IMR-90 (cell line): ENCODE measurements at regions not wholly inside any gene's neighbourhood (a gene's known extent, or its start where the extent isn't known, plus 50 kb on each side); places are given as distances from the start of the nearest gene placed in this dataset.

ENCODE experiments used
- ATAC-seq: fragments of 200-7000 bp; cut with Tn5 transposase; 2 replicates; pipeline ENCODE4 v1.9.1; 2020; ENCODE audit warnings: low read depth, mild to moderate bottlenecking, moderate library complexity
- BruUV-seq: library from RNA; stranded (reverse); fragments of 400-500 nt; replicated peaks from 2 replicates; lab custom pipeline; 2021; lab: Mats Ljungman, UMichigan
- CTCF ChIA-PET: fragments of 300-600 bp; formaldehyde crosslinking; extraction: SDS; loops from one replicate; lab custom pipeline; 2021; ENCODE audit warnings: antibody characterized with exemption; lab: Yijun Ruan, JAX
- POLR2A ChIA-PET: fragments of 300-600 bp; sonication (Branson Sonifier 250); formaldehyde crosslinking; loops from one replicate; lab custom pipeline; 2022; ENCODE audit warnings: antibody characterized with exemption; ENCODE audit not compliant: unreplicated experiment; lab: Charles Lee
- DNase-seq: peaks from one replicate; pipeline ENCODE4 v3.0.0; 2013
- H2AFZ ChIP-seq: replicated peaks from 2 replicates; pipeline ENCODE3; 2013; ENCODE audit warnings: low read length, mild to moderate bottlenecking; ENCODE audit not compliant: poor library complexity
- H2AK5ac ChIP-seq: 2 replicates; pipeline ENCODE4 v1.6.1; 2013; ENCODE audit warnings: low read depth, low read length, inconsistent platforms
- H2AK9ac ChIP-seq: replicated peaks from 2 replicates; pipeline ENCODE3; 2013; ENCODE audit warnings: mild to moderate bottlenecking, low read depth, low read length, moderate library complexity; ENCODE audit not compliant: poor library complexity
- H2BK120ac ChIP-seq: 2 replicates; pipeline ENCODE4 v1.6.1; 2013; ENCODE audit warnings: low read depth, low read length, inconsistent platforms
- H2BK15ac ChIP-seq: 3 replicates; pipeline ENCODE4 v1.6.1; 2013; ENCODE audit warnings: low read depth, low read length, inconsistent platforms
- H2BK20ac ChIP-seq: 2 replicates; pipeline ENCODE4 v1.6.1; 2013; ENCODE audit warnings: low read depth, mild to moderate bottlenecking, inconsistent platforms, low read length, moderate library complexity
- H2BK5ac ChIP-seq: 2 replicates; pipeline ENCODE4 v1.6.1; 2013; ENCODE audit warnings: mild to moderate bottlenecking, low read depth, low read length, inconsistent platforms; ENCODE audit not compliant: poor library complexity, severe bottlenecking
- H3K14ac ChIP-seq: replicated peaks from 2 replicates; pipeline ENCODE4 v1.6.1; 2013; ENCODE audit warnings: low read depth, low read length, inconsistent platforms
- H3K18ac ChIP-seq: 2 replicates; pipeline ENCODE4 v1.6.1; 2013; ENCODE audit warnings: low read depth, low read length, control low read depth
- H3K23ac ChIP-seq: 2 replicates; pipeline ENCODE4 v1.6.1; 2013; ENCODE audit warnings: low read depth, low read length, inconsistent platforms
- H3K27ac ChIP-seq: 2 replicates; pipeline ENCODE4 v1.5.1; 2013; ENCODE audit warnings: mild to moderate bottlenecking, control low read depth, low read length; ENCODE audit not compliant: insufficient read depth
- H3K27me3 ChIP-seq: 2 replicates; pipeline ENCODE4 v1.6.1; 2013; ENCODE audit warnings: low read length; ENCODE audit not compliant: control insufficient read depth, insufficient read depth
- H3K36me3 ChIP-seq: 2 replicates; pipeline ENCODE4 v1.6.1; 2013; ENCODE audit warnings: low read length, mixed read lengths; ENCODE audit not compliant: control insufficient read depth, insufficient read depth
- H3K4ac ChIP-seq: 2 replicates; pipeline ENCODE4 v1.6.1; 2013; ENCODE audit warnings: low read depth, low read length, inconsistent platforms
- H3K4me1 ChIP-seq: 2 replicates; pipeline ENCODE4 v1.6.1; 2013; ENCODE audit warnings: low read length, mixed read lengths; ENCODE audit not compliant: control insufficient read depth, insufficient read depth
- H3K4me2 ChIP-seq: 2 replicates; pipeline ENCODE4 v1.6.1; 2013; ENCODE audit warnings: low read depth, mild to moderate bottlenecking, control low read depth, low read length, moderate library complexity
- H3K4me3 ChIP-seq: 2 replicates; pipeline ENCODE4 v1.5.1; 2013; ENCODE audit warnings: low read depth, mild to moderate bottlenecking, control low read depth, low read length, moderate library complexity; ENCODE audit not compliant: insufficient read depth
- H3K56ac ChIP-seq: 2 replicates; pipeline ENCODE4 v1.6.1; 2013; ENCODE audit warnings: low read length, inconsistent platforms; ENCODE audit not compliant: insufficient read depth; ENCODE audit errors: extremely low read depth
- H3K79me1 ChIP-seq, 2 experiments: 2 replicates each; pipeline ENCODE4 v1.6.1; 2013; ENCODE audit warnings: low read length in 2 of 2, inconsistent platforms in 1 of 2, low read depth in 1 of 2
- H3K9ac ChIP-seq: 2 replicates; pipeline ENCODE4 v1.6.1; 2013; ENCODE audit warnings: low read depth, low read length, control low read depth
- H3K9me1 ChIP-seq: 2 replicates; pipeline ENCODE4 v1.6.1; 2013; ENCODE audit warnings: low read length, inconsistent platforms; ENCODE audit not compliant: insufficient read depth
- H3K9me3 ChIP-seq: 2 replicates; pipeline ENCODE4 v1.6.1; 2013; ENCODE audit warnings: low read length; ENCODE audit not compliant: control insufficient read depth, insufficient read depth
- H4K20me1 ChIP-seq: 2 replicates; pipeline ENCODE4 v1.6.1; 2013; ENCODE audit warnings: low read length, inconsistent platforms; ENCODE audit not compliant: insufficient read depth
- H4K5ac ChIP-seq: 2 replicates; pipeline ENCODE4 v1.6.1; 2013; ENCODE audit warnings: mild to moderate bottlenecking, low read depth, low read length, control low read depth
- H4K8ac ChIP-seq, 2 experiments: 2 replicates each; pipeline ENCODE4 v1.6.1; 2013; ENCODE audit warnings: low read depth in 2 of 2, low read length in 2 of 2, control low read depth in 1 of 2, inconsistent platforms in 1 of 2
- H4K91ac ChIP-seq: 2 replicates; pipeline ENCODE4 v1.6.1; 2013; ENCODE audit warnings: low read depth, low read length, inconsistent platforms; ENCODE audit not compliant: insufficient read depth
- BHLHE40 ChIP-seq: fragments of 150-350 bp; IDR thresholded peaks from 2 replicates; pipeline ENCODE4 v1.6.1; 2016; ENCODE audit warnings: mild to moderate bottlenecking, low read depth, low read length
- CEBPB ChIP-seq: IDR thresholded peaks from 2 replicates; pipeline ENCODE4 v1.6.1; 2012; ENCODE audit warnings: low read depth, low read length, improper control_type of control experiment
- CHD1 ChIP-seq: IDR thresholded peaks from 2 replicates; pipeline ENCODE4 v1.6.1; 2012; ENCODE audit warnings: low read depth, low read length, improper control_type of control experiment
- FOS ChIP-seq: fragments of 150-350 bp; IDR thresholded peaks from 2 replicates; pipeline ENCODE4 v1.6.1; 2016; ENCODE audit warnings: low read depth, low read length
- MAFK ChIP-seq: IDR thresholded peaks from 2 replicates; pipeline ENCODE4 v1.6.1; 2012; ENCODE audit warnings: low read depth, low read length, improper control_type of control experiment
- MAZ ChIP-seq: IDR thresholded peaks from 2 replicates; pipeline ENCODE4 v1.6.1; 2012; ENCODE audit warnings: low read depth, mild to moderate bottlenecking, low read length, improper control_type of control experiment, moderate library complexity, borderline replicate concordance
- MXI1 ChIP-seq: IDR thresholded peaks from 2 replicates; pipeline ENCODE4 v1.6.1; 2012; ENCODE audit warnings: low read depth, mild to moderate bottlenecking, low read length, moderate library complexity, borderline replicate concordance
- NFE2L2 ChIP-seq: fragments of 150-350 bp; IDR thresholded peaks from 2 replicates; pipeline ENCODE4 v1.6.1; 2016; ENCODE audit warnings: low read depth, mild to moderate bottlenecking, low read length
- POLR2A ChIP-seq: IDR thresholded peaks from 2 replicates; pipeline ENCODE4 v1.6.1; 2012; ENCODE audit warnings: mild to moderate bottlenecking, low read depth, low read length
- RAD21 ChIP-seq: IDR thresholded peaks from 2 replicates; pipeline ENCODE4 v1.6.1; 2012; ENCODE audit warnings: low read length, improper control_type of control experiment
- RCOR1 ChIP-seq: IDR thresholded peaks from 2 replicates; pipeline ENCODE4 v1.6.1; 2012; ENCODE audit warnings: mild to moderate bottlenecking, low read length, improper control_type of control experiment; ENCODE audit not compliant: insufficient replicate concordance
- RFX5 ChIP-seq: IDR thresholded peaks from 2 replicates; pipeline ENCODE4 v1.8.0; 2012; ENCODE audit warnings: low read depth, mild to moderate bottlenecking, low read length, moderate library complexity
- SMC3 ChIP-seq: fragments of 150-350 bp; IDR thresholded peaks from 2 replicates; pipeline ENCODE4 v1.6.1; 2016; ENCODE audit warnings: low read depth, mild to moderate bottlenecking, antibody characterized with exemption, low read length, moderate library complexity
- WGBS, 2 experiments: methylation state at CpG; one replicate each; pipeline versions ENCODE4 v1.1.5 to v1.1.7; 2013; ENCODE audit warnings: missing lambda C conversion rate in 2 of 2; ENCODE audit not compliant: insufficient read length in 1 of 2; ENCODE audit errors: extremely low coverage in 2 of 2; 5-methylcytosine and 5-hydroxymethylcytosine counted together
- dilution Hi-C: fragments of 300-500 bp; cut with HindIII; formaldehyde crosslinking; loops from one replicate; pipeline ENCODE4 v1.14.3; 2018; ENCODE audit warnings: low sequenced_read_pairs; ENCODE audit not compliant: unreplicated experiment
- in situ Hi-C: fragments of 300-500 bp; cut with MboI; formaldehyde crosslinking; loops from 3 replicates; pipeline ENCODE4 v1.14.3; 2019; ENCODE audit warnings: low sequenced_read_pairs, inconsistent platforms, mixed read lengths
- intact Hi-C: fragments of 100-400 bp; cut with micrococcal nuclease; formaldehyde crosslinking; loops from 2 replicates; pipeline ENCODE4 v1.10.0; 2022
- TF ChIP-seq, protein P1 (sequence below): fragments of 150-350 bp; IDR thresholded peaks from 2 replicates; pipeline ENCODE4 v1.6.1; 2017; ENCODE audit warnings: mild to moderate bottlenecking, antibody characterized with exemption, low read length, low read depth
- TF ChIP-seq, protein P2 (sequence below): fragments of 150-350 bp; IDR thresholded peaks from 2 replicates; pipeline ENCODE4 v1.6.1; 2016; ENCODE audit warnings: low read depth, mild to moderate bottlenecking, low read length, moderate library complexity, borderline replicate concordance
- TF ChIP-seq, protein P3 (sequence below): conservative IDR thresholded peaks from 2 replicates; pipeline ENCODE4 v1.5.1; 2012; ENCODE audit warnings: mild to moderate bottlenecking, low read depth, low read length, improper control_type of control experiment

- in situ Hi-C loops, result no loop called here
- no peak overlapping the region for H3K14ac ChIP-seq
Measured at GRCh38 chr5:117686926-117687325, 1112.3 kb upstream of the SEMA6A start.

More at GRCh38 chr5:117686926-117687325, 1112.3 kb upstream of the SEMA6A start:
- Histone ChIP-seq H2AK5ac (no peak overlapping the region), H3K18ac (no peak overlapping the region), H3K9me1 (no peaks in the 10 kb centered on the region), H4K20me1 (no peaks in the 10 kb centered on the region), H3K23ac (no peak overlapping the region), H3K9ac (no peak overlapping the region), H4K5ac (no peak overlapping the region), H2AFZ (no peak overlapping the region), H2BK15ac (no peak overlapping the region), H3K36me3 (no peaks in the 10 kb centered on the region), H3K56ac (no peak overlapping the region), H3K79me1 (no peaks in the 10 kb centered on the region), H2BK5ac (no peak overlapping the region), H3K4me2 (no peak overlapping the region), H2AK9ac (no peak overlapping the region), H2BK20ac (no peak overlapping the region), H3K27ac (no peak overlapping the region), H3K27me3 (no peaks in the 10 kb centered on the region), H3K4ac (no peak overlapping the region), H2BK120ac (no peak overlapping the region), H4K8ac (no peak overlapping the region), H3K9me3 (no peaks in the 10 kb centered on the region), H4K91ac (no peak overlapping the region), H3K4me1 (no peaks in the 10 kb centered on the region), H3K4me3 (no peak overlapping the region)
- WGBS, 2 experiments, result no CpG with 5 or more reads among the region's 3 CpGs
- no TSS peak for BruUV-seq
- ATAC-seq, result no peak
- CTCF ChIA-PET, result no interaction called here
- intact Hi-C loops (no loop called here), dilution Hi-C loops (no loop called here)
- TF ChIP-seq, protein P1, sequence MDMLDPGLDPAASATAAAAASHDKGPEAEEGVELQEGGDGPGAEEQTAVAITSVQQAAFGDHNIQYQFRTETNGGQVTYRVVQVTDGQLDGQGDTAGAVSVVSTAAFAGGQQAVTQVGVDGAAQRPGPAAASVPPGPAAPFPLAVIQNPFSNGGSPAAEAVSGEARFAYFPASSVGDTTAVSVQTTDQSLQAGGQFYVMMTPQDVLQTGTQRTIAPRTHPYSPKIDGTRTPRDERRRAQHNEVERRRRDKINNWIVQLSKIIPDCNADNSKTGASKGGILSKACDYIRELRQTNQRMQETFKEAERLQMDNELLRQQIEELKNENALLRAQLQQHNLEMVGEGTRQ, result no peak
- TF ChIP-seq RCOR1 (no peak), RAD21 (no peak), FOS (no peak), MXI1 (no peak), SMC3 (no peak), CEBPB (no peak), CHD1 (no peak), MAFK (no peak), POLR2A (no peak), NFE2L2 (no peak), RFX5 (no peak), MAZ (no peak), BHLHE40 (no peak)
- TF ChIP-seq, protein P2, sequence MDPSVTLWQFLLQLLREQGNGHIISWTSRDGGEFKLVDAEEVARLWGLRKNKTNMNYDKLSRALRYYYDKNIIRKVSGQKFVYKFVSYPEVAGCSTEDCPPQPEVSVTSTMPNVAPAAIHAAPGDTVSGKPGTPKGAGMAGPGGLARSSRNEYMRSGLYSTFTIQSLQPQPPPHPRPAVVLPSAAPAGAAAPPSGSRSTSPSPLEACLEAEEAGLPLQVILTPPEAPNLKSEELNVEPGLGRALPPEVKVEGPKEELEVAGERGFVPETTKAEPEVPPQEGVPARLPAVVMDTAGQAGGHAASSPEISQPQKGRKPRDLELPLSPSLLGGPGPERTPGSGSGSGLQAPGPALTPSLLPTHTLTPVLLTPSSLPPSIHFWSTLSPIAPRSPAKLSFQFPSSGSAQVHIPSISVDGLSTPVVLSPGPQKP, result no peak
- TF ChIP-seq, protein P3, sequence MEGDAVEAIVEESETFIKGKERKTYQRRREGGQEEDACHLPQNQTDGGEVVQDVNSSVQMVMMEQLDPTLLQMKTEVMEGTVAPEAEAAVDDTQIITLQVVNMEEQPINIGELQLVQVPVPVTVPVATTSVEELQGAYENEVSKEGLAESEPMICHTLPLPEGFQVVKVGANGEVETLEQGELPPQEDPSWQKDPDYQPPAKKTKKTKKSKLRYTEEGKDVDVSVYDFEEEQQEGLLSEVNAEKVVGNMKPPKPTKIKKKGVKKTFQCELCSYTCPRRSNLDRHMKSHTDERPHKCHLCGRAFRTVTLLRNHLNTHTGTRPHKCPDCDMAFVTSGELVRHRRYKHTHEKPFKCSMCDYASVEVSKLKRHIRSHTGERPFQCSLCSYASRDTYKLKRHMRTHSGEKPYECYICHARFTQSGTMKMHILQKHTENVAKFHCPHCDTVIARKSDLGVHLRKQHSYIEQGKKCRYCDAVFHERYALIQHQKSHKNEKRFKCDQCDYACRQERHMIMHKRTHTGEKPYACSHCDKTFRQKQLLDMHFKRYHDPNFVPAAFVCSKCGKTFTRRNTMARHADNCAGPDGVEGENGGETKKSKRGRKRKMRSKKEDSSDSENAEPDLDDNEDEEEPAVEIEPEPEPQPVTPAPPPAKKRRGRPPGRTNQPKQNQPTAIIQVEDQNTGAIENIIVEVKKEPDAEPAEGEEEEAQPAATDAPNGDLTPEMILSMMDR, result no peak
- DNase-seq, result no peak
- POLR2A ChIA-PET, result no interaction called here
